ENCODE measurements at regions not wholly inside any gene's neighbourhood (a gene's known extent, or its start where the extent isn't known, plus 50 kb on each side); places are given as distances from the start of the nearest gene placed in this dataset.
A peak's percentile ranks its signal among the peaks of the same experiment; 100 is the strongest.

DNA sequence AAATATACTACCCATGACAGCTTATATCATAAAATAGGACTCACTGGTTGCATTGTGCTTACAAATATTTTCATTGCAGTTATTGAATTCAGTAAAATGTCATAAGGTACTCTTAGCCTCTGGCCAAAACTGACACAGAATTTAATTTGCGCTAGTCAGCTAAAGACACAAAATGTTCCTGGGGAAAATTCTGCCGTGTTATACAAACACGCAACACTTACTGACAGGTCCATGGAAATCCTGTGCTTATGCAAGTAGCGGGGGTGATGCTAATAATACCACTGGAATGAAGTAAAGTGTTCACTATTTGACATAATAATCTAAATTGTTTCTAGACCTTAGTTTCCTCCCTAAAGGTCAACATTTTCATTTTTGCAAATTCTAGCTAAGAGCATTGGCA lies 354.4 kb upstream of the RSPO3 start:
- no peak for DNase-seq

DNA sequence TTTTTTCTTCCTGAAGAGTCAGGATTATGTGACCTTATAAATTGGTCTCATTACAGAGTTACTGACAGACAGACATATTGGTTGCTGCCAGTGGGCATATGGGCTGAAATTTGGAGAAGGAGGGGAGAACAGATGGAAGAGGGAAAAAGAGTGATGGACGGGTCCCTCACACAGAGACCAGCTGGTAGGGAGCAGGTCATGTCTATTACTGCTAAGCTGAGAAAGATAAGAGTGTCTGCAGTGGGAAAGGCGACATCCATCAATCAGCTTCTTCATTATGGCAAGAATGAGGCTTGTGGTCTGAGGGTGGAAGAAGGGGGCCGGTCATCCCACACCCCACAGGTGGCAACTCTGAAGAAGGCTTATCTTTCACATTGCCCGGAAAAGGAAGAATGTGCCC lies 353.8 kb upstream of the RSPO3 start:
- no peak for DNase-seq

DNA sequence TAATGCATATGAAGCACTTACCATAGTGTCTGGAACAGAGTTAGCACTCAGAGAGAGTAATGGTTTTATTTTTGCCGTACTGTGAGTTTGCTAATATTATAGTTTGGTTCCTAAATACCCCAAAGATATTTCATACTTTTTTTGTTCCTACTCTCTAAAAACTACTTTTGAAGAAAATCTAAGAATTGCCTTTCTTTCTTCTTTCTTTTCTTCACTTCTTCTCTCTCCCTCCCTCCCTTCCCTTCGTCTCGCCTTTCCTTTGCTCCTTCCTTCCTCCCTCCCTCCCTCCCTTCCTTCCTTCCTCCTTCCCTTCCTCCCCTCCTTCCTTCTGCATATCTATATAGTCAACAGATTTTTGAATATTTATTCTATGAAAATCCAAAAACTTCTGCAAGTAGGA lies 351.7 kb upstream of the RSPO3 start:
- no peak for DNase-seq

DNA sequence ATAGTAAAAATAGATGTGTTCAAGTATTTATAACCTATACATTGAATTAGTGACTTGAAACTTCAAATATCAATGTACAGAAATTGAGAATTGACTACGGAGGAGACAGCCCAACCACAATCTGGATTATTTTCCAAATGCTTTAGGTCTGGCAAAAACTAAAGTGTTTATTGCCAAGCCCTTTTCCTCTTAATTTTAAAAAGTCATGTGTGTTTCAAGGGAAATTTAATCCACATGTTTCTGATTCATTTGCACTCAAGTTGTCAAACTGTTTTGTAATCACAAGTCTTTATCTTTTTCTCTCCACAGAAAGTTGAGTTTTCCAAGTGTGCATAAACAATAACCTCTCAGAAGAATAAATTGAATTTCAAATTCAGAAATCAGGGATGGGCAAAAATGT lies 350.8 kb upstream of the RSPO3 start:
- DNase-seq = no peak

DNA sequence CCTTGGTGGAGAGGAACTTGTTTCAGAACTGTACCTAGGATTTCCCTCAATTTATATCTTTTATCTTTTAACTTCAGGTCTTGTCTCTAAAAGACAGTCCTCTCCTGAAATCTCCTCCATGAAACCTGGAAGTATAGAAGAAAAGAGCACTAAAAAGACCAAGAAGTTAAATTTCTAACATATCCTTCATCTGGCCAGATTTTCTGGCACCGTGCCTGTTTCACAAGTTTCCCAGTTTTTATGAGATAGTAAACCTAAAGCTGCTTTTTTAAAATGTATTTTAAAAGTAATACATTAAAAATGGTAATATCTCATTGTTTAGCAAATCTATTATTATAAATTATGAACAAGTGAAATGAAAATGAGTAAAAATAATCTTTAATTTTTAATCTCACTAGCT lies 348.3 kb upstream of the RSPO3 start:
- no peak for DNase-seq

DNA sequence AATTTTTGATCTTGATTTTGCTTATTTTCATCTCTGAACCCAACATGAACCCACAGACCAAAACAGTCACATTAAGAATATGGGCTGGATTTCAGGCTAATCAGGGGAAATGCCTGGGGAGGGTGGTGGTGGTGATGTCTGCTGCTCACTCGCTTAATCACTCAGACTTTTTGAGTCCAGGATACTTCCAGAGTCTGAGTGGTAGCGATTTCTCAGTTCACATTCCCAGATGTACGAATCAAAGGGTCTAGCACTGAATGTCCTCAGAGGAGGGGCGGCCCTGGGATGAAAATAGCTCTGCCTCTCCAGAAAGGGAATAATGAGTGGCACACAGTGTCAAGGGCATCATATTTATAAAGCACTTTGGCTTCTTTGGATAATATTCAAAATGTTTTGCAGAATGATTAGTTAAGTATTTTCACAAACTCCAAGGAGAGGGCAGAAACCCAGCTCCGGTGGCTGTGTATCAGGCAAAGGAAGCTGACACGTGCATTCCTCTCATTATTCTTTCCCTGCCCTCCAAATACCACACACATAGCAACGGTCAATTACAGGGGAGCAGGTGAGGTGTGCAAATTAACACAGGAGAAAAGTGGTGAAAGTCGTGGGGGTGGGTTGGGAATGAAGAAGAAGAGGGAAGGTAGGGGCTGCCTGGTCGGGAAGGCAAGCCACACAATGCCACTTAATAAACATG lies 345.2 kb upstream of the RSPO3 start:
- DNase-seq = no peak

DNA sequence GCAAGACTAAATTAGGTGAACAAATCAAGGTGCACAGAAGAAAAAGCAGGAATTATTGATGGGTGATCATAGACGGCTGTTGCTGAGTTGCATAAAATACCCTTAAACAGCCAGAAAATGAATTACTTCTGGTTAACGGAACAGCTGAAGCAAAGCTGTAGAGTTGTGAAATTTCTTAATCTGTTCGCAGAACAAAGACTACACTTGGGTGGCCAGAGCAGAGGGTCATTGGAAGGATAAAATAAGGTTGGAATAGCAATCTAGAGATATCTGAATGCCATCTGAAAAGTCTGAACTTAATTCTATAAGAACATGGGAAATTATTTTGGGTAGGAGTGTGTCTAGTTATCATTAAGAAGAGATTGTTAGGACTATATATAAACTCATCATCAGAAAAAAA lies 339.1 kb upstream of the RSPO3 start:
- no peak for DNase-seq

DNA sequence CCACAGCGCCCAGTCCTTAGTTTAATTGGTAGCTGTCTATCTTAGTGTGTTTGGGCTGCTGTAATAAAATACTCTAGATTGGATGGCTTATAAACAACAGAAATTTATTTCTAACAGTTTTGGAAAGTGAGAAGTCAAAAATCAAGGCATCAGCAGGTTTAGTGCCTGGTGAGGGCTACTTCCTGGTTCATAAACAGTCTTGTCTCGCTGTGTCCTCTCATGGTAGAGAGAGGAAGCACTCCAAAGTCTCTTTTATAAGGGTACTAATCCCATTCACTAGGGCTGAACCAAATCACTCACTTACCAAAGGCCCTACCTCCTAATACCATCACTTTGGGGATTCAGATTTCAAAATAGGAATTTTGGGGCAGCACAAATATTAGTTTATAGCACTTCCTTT lies 336.9 kb upstream of the RSPO3 start:
- DNase-seq = no peak

DNA sequence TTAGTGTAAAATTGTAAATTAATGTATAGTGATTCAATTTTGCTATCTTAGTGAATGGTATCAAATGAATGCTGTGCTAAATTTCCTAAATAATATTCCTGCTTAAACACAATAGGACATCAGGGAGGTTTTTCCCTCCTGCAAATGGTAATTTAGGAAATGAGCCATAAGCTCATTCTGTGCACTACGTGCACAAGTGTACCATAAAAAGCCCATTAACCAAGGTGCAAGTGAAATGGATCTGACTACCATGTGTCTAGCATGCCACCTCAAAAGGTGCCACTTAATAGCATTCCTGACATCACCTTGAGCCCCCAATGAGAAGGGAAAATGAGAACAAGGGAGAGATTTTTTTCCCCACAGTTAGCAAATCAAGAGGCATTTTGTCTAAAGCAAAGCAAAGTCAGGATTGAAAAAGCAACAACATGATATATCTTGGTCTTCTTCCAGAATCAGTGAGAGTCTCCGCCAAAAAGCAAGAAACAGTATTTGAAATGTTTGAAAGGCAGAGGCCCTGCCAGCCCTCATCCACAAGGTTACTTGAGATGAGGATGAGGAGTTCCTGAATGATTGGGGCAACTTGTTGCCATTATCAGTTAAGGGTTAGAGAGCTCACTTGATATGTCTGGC lies 334.2 kb upstream of the RSPO3 start:
- no peak for DNase-seq

DNA sequence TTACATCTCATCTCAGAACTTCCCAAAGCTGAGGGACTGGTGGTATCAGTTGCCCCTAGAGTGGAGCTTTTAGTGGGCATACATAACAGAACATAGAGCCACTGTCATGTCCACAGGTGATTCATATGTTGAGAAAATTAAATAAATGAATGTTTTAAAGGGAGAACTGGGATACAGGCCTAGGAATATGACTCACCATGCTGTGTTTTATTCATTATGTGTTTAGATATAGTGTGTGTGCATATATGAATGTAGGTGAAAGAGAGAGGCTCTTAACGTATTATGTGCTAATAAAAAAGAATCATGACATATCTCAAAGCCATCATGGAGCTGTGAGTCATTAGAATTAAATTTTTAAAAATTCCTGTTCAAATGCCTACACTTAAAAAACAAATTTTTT lies 332.2 kb upstream of the RSPO3 start:
- DNase-seq = no peak

DNA sequence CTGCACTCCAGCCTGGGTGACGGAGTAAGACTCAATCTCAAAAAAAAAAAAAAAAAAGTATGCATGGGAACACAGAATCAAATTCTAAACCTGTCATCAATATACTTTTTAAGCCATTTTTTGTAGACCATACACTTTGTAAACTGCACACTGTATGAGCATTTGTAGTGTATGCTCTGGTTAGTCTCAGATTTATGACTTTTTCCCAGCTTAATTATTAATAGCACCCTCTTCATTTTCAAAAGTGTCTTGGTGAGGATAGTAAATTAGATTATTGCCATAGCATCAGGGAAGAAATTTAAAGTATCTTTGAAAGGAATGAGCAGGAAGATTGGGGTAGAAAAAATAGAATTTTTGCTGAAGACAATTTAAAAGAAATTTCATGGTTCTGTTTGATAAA lies 330.8 kb upstream of the RSPO3 start:
- DNase-seq = no peak

DNA sequence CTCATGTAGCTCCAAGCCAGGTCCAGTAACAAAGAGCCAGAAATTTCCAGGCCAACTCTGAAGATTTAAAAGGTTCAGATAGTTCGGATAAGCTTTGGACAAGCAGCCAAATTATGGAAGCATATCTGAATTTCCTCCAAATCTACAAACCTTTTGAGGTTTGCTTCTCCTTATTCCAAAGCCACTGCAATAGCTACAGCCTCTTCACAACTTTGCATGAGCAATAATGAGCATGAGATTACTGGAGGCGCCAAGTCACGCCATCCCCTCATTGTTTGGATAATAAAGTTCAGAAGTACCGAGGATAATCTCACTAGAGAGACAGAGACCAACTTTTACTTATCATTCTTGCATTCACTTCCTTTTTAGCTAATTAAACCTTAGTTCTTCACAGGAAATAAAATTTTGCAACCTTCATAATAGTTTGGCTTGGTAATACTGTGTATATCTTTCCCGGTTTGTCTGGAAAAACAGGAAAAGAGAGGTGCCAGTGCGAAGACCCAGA lies 329.6 kb upstream of the RSPO3 start:
- DNase-seq = no peak

DNA sequence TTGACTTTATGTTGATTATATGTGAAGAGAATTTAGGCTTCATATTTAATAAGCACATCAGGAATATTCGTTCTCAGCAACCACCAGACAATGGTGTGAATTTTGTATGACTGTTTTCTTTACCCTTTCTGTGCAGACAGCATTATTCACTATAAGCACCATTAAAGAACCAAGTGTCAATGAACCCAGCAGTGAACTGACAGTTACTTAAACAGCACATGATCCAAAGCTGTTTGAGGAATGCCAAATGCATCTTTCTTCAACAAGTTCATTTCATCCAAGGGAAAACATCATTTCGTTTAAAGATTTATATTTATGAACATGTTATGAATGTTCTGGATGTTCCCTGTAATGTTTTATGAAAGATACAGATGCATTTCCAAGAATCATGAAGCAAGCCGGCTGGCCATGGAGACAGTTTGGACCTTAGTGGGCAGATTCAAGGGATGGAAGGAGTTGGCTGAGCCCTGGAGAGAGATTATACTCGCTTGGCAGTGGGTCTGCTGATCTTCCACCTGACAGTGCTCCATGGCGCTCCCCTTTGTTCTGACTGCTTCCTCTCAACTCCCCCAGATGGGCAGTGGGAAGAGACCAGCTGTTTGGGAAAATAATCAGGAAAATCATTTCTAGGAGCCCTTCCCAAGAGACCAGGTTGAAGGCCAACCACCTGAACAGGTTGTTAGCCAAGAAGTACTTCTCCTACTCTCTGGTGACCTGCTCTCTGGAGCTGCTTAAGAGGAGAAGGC lies 326.0 kb upstream of the RSPO3 start:
- DNase-seq = no peak

DNA sequence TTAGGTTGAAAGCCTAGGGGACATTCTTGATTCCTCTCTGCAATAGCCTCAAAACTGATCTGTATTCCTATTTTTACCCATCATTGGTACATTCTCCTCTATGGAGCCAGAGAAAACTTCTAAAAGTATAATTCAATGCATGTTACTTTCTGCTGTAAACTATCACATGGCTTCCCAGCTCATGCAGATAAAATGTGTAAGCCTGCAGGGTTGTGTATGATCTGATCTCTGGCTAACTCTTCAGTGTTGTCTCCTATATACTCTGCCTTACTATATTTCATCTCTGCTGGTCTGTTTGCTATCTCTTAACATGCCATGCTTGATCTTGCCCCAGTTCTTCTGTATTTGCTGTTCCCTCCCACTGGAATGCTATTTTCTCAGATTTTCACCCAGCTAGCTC lies 323.3 kb upstream of the RSPO3 start:
- no peak for DNase-seq

DNA sequence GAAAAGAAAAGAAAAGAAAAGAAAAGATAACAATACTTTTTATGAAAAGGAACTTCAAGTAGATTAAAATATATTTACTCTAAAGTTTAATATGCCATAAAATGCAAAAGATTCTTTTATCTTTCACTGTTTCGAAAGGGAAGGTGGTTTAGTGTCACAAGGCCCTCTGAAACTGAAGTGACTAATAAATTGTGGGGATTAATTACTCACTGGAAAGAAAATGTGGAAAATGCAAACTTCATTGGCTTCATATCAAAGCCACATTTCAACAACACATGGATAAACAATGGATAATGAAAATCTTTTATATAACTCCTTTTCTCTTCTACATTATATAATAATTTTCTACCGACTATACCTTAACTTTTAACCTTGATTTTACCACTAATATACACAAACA lies 320.5 kb upstream of the RSPO3 start:
- no peak for DNase-seq

DNA sequence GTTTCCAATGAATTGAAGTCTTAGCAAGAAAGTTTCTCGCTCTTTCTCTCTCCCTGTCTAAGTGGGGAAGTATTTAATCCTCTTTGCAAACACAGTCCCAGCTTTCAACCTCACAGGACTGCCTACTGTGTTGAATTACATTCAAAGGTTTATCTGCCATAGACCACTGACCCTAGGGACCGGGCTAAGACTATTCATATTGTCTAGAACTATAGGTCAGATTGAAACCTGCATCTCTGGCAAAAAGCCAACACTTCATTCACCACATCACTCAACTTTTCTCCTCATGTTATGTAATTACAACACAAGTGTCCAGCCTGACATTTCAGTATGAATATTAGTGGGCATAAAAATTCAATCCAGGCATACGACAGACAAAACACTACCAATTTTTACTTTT lies 314.7 kb upstream of the RSPO3 start:
- no peak for DNase-seq

DNA sequence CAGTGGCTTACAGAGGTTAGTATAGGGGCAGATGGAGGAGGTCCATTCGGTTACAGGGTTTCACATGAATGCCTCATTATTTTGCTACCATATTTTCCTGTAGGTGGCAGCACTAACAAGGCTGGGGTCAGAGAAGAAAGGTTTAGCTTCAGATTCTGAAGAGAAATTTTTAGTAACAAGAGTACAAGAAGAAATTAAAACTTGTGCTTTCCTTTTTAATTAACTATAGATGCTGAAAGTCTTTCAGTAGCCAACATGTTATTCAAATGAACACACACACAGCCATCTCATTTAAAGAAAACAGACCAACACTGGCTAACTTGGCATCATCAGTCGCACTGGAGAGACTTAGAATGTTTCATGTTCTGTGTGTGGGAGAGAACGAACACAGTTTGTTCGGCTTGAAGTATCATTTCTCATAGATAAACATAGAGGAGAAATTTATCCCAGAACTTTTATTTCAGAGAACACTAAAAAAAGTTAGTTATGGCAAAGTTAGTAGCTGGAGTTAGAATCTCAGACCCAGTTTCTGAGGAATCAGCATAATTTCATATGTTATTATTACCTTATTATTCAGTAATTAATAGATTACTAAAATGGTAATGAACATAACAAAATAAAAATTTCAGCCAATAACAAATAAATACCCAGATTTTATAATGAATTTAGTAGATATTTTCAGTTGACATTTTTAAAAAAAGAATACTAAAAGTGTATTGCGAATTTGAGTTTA lies 314.0 kb upstream of the RSPO3 start:
- DNase-seq = peak; percentile 41

DNA sequence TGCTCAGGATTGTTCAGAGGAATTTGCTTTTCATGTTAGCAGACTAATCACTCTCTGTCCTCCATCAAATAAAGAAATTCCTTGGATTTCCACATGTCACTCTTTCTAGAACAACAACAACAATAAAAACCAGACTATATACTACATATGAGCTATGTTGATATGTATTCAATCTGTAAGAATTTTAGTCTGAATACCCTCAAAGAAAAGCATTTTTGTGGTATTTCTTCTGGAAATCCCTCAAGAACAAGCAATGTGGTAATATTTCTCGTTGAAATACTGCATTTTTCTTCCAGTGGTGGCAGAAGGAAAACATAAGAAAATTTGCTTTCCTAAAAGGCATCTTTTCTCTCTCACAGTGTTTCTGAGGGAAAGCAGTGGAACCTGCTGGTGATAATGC lies 312.6 kb upstream of the RSPO3 start:
- no peak for DNase-seq

DNA sequence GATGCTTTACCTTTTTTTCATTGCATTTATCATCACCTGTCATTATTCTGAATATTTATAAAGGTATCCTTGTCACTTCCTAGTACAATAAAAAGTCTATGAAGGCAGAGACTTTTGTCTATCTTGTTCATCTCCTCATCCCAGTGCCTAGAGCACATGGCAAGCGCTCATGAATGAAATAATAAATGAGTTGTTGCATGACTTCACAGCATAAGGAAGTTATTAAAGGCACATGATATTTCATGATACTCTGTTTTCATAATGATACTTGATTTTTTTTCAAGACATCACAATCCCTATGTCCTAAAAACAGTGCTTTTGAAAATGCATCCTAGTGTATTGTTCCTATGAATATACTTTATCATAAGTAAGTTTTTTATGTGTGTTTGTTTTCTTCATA lies 310.6 kb upstream of the RSPO3 start:
- DNase-seq = no peak

DNA sequence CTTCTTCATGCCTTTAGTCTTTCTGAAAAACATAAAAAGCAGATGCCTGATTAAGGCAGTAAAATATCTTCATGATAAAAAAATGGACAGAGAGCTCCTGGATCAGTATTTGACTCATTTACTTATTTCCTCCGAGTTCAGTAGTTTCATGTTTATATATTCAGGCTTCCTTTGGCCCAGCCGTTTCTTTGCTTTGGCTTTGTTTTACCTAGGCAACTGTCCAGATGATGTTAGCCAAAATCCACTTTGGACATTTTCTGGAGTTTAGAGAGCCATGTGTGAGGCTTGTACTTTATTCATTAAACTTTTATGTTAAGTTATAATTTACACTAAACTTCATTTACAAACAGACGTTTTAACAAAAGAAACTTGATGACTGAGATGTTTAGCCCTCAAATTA lies 307.1 kb upstream of the RSPO3 start:
- no peak for DNase-seq

DNA sequence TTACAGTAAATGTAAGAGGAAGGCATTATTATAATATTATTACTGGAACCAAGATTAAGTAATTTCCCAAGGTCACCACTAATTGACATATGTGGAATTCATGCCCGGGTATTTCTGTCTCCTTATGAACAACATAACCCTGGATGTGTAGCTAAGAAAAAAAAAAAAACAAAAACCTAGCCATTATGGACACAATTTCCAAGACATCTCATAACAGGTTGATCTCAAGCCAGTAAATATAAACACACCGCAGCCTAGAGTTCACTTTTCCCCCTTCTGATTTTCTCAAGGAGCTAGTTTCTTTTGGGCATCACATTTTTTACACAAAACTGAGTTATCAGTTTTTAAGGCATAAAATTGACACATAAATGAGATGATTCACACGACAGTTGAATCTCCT lies 306.5 kb upstream of the RSPO3 start:
- no peak for DNase-seq

DNA sequence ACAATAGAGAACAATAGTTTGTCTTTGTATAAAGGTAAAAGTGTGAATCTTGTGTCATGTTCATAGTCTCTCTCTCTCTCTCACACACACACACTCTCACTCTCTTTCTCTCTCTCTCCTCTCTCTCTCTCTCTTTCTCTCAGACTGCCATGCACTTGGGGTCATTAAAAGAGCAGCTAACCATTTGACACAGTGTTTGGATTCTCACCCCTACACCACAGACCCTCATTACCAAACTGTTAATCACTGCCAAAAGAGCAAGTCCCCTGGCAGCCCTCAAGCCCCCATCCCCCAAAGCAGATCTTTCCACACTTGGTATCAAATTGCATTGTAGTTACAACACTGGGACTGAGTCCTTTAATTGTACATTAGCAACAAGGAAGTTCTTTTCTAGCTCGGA lies 305.8 kb upstream of the RSPO3 start:
- no peak for DNase-seq

DNA sequence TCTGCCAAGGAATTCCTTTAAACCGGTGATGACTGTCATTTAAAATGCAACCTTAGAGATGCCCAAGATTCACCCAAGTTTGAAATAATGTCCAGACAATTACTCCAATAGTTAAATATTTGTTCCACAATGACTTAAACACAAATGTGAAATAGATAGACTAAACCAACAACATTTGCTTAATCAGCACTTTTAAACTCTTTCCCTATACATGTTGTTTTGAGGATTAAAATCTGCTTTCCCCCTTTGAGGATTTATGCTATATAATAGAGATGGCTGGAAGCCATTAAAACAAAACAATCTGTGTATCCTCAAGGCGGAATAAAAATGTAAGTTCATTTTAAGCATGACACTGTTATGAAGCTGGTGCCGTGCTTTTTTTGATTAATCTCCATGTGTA lies 297.8 kb upstream of the RSPO3 start:
- DNase-seq = no peak

DNA sequence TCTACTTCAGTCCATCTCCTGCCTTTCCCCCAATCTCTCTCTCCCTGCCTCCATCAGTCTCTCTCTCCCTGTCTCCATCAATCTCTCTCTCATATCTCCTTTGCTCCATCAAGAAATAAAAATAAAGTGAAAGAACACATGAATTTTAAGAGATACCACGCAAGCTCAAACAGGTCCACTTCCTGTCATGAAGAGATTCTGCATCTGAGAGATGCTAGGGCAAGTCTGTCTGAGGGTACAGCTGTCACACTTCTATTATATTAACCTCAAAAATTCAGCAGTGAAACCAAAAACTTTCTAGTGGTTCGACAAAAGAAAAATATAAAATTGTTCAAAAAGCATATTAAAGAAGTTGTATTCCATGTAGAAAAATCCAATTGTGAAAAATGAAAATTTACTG lies 296.8 kb upstream of the RSPO3 start:
- DNase-seq = no peak
